ENCODE measurements at regions not wholly inside any gene's neighbourhood (a gene's known extent, or its start where the extent isn't known, plus 50 kb on each side); places are given as distances from the start of the nearest gene placed in this dataset.

DNA sequence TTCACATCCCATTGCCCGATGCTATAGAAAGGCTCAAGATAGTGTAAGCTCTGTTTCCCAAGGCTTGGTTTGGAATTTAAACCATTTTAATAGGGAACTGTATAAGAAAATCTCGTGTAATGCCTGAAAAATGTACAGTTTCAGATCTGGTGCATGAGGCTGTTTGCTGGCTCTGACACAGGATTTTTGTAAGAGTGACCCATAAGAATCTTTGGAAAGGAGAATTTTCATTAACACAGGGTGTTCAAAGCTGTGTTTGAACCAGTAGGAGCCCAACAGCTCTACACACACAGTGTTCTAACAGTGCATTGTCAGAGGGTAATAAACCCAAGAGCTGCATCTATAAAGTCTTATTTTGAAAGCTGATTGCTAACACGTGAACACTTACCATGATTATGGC, 293.5 kb downstream of the PRL start:
- no peak for TF ChIP-seq SP1 (IDR thresholded peaks at IDR 0.05)
- TF ChIP-seq, protein P1, sequence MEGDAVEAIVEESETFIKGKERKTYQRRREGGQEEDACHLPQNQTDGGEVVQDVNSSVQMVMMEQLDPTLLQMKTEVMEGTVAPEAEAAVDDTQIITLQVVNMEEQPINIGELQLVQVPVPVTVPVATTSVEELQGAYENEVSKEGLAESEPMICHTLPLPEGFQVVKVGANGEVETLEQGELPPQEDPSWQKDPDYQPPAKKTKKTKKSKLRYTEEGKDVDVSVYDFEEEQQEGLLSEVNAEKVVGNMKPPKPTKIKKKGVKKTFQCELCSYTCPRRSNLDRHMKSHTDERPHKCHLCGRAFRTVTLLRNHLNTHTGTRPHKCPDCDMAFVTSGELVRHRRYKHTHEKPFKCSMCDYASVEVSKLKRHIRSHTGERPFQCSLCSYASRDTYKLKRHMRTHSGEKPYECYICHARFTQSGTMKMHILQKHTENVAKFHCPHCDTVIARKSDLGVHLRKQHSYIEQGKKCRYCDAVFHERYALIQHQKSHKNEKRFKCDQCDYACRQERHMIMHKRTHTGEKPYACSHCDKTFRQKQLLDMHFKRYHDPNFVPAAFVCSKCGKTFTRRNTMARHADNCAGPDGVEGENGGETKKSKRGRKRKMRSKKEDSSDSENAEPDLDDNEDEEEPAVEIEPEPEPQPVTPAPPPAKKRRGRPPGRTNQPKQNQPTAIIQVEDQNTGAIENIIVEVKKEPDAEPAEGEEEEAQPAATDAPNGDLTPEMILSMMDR (IDR thresholded peaks at IDR 0.05; ENCODE audit: low read depth, low read length, missing input control) = no peak
- TF ChIP-seq, protein P2, sequence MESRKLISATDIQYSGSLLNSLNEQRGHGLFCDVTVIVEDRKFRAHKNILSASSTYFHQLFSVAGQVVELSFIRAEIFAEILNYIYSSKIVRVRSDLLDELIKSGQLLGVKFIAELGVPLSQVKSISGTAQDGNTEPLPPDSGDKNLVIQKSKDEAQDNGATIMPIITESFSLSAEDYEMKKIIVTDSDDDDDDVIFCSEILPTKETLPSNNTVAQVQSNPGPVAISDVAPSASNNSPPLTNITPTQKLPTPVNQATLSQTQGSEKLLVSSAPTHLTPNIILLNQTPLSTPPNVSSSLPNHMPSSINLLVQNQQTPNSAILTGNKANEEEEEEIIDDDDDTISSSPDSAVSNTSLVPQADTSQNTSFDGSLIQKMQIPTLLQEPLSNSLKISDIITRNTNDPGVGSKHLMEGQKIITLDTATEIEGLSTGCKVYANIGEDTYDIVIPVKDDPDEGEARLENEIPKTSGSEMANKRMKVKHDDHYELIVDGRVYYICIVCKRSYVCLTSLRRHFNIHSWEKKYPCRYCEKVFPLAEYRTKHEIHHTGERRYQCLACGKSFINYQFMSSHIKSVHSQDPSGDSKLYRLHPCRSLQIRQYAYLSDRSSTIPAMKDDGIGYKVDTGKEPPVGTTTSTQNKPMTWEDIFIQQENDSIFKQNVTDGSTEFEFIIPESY (IDR thresholded peaks at IDR 0.05) = no peak
- TF ChIP-seq TAF1 (conservative IDR thresholded peaks at IDR 0.05) = no peak
- TF ChIP-seq, protein P3, sequence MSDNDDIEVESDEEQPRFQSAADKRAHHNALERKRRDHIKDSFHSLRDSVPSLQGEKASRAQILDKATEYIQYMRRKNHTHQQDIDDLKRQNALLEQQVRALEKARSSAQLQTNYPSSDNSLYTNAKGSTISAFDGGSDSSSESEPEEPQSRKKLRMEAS (IDR thresholded peaks at IDR 0.05) = no peak
- no peak for TF ChIP-seq YY1 (IDR thresholded peaks at IDR 0.05)
- TF ChIP-seq RAD21 (IDR thresholded peaks at IDR 0.05) = no peak
